ENCODE measurements at regions not wholly inside any gene's neighbourhood (a gene's known extent, or its start where the extent isn't known, plus 50 kb on each side); places are given as distances from the start of the nearest gene placed in this dataset.

DNA sequence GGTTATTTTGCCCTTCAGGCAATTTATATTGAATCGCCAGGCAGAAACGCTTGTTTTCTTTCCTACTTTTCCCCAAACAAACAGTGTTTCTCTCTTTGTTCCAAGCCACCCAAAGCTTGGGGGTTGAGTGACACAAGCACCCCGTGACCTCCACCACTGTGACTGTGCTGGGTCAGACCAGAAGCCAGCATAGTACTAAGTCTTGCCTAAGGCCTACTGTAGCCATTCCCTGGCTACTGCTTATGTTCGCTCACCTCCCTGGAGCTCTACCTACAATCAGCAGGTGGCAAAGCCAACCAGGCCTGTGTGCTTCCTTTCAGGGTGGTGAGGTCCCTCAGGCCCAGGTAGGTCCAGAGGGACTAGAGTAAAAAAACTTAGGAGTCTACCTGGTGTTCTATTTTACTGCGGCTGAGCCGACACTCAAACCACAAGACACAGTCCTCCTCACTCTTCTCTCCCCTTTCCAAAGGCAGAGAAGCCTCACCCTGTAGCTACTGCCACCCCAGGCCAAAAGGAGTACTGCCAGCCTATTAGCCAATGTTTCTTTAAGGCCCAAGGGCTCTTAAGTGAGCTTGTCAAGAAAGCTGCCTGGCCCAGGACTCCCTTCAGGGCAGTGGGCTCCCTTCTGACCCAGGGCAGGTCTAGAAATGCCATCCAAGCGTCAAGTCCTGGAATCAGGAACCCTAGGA, 411.8 kb upstream of the MIS18BP1 start:
- H2AFZ ChIP-seq (ENCODE audit: low read depth, low read length): no peak overlapping the region
- TF ChIP-seq CTCF (IDR thresholded peaks at IDR 0.05; ENCODE audit: low read depth, low read length): 0 out of 2 replicates have a peak, but pooled peaks have one; percentile 4
- TF ChIP-seq EZH2phosphoT487 (IDR thresholded peaks at IDR 0.05; ENCODE audit: low read depth): no peak
- H3K4me1 ChIP-seq (ENCODE audit: low read length): no peaks in the 10 kb centered on the region
- no peak overlapping the region for H3K27ac ChIP-seq (ENCODE audit: low read length)
- H4K20me1 ChIP-seq (ENCODE audit: insufficient read depth, low read length): no peaks in the 10 kb centered on the region
- H3K36me3 ChIP-seq (replicated peaks; ENCODE audit: low read depth, low read length): no peaks in the 10 kb centered on the region
- H3K27me3 ChIP-seq (ENCODE audit: low read depth, low read length): no peaks in the 10 kb centered on the region
- no peak overlapping the region for H3K9ac ChIP-seq (ENCODE audit: low read length)
- H3K9me3 ChIP-seq (ENCODE audit: insufficient read depth, low read length): no peaks in the 10 kb centered on the region
- H3K79me2 ChIP-seq (ENCODE audit: low read length): no peaks in the 10 kb centered on the region
- no peak overlapping the region for H3K4me3 ChIP-seq (ENCODE audit: low read length)
- no peak overlapping the region for H3K4me2 ChIP-seq (ENCODE audit: low read length)

GRCh38 chr14:45658917-45659299, 405.9 kb upstream of the MIS18BP1 start:
- Histone ChIP-seq H3K9ac (ENCODE audit: low read length) (no peak overlapping the region), H3K36me3 (replicated peaks; ENCODE audit: low read depth, low read length) (no peaks in the 10 kb centered on the region), H3K27ac (ENCODE audit: low read length) (no peak overlapping the region), H3K79me2 (ENCODE audit: low read length) (no peaks in the 10 kb centered on the region), H3K27me3 (ENCODE audit: low read depth, low read length) (no peaks in the 10 kb centered on the region), H3K9me3 (ENCODE audit: insufficient read depth, low read length) (no peaks in the 10 kb centered on the region), H3K4me2 (ENCODE audit: low read length) (no peak overlapping the region), H2AFZ (ENCODE audit: low read depth, low read length) (no peak overlapping the region), H3K4me3 (ENCODE audit: low read length) (no peak overlapping the region), H3K4me1 (ENCODE audit: low read length) (no peaks in the 10 kb centered on the region), H4K20me1 (ENCODE audit: insufficient read depth, low read length) (no peaks in the 10 kb centered on the region)
- TF ChIP-seq CTCF (IDR thresholded peaks at IDR 0.05; ENCODE audit: low read depth, low read length) (no peak), EZH2phosphoT487 (IDR thresholded peaks at IDR 0.05; ENCODE audit: low read depth) (no peak)

DNA sequence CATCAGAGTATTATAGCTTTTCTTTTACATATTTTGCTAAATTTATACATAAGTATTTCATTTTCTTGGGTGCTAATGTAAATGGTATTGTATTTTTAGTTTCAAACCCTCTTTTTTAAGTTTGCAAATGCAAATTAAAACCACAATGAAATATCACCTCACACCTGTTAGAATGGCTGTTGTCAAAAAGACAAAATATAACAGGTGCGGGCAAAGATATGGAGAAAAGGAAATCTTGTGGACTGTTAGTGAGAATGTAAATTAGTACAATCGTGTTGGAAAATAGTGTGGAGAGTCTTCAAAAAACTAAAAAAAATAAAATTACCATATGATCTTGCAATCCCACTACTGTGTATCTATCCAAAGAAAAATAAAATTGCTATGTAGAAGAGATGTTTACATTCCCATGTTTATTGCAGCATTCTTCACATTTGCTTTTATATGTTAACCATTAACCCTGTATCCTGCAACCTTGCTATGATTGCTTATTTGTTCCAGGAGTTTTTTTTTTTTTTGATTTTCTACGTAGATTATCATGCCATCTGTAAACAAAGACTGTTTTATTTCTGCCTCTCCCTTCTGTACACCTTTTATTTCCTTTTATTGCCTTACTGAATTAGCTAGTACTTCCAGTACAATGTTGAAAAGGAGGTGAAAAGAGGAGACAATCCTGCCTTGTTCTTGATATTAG, 405.4 kb upstream of the MIS18BP1 start:
- no peaks in the 10 kb centered on the region for H3K36me3 ChIP-seq (replicated peaks; ENCODE audit: low read depth, low read length)
- H3K4me3 ChIP-seq (ENCODE audit: low read length): no peak overlapping the region
- H3K79me2 ChIP-seq (ENCODE audit: low read length): no peaks in the 10 kb centered on the region
- H3K9me3 ChIP-seq (ENCODE audit: insufficient read depth, low read length): no peaks in the 10 kb centered on the region
- H3K27ac ChIP-seq (ENCODE audit: low read length): no peak overlapping the region
- no peak overlapping the region for H3K9ac ChIP-seq (ENCODE audit: low read length)
- H3K27me3 ChIP-seq (ENCODE audit: low read depth, low read length): no peaks in the 10 kb centered on the region
- H2AFZ ChIP-seq (ENCODE audit: low read depth, low read length): no peak overlapping the region
- no peak for TF ChIP-seq EZH2phosphoT487 (IDR thresholded peaks at IDR 0.05; ENCODE audit: low read depth)
- TF ChIP-seq CTCF (IDR thresholded peaks at IDR 0.05; ENCODE audit: low read depth, low read length): no peak
- H4K20me1 ChIP-seq (ENCODE audit: insufficient read depth, low read length): no peaks in the 10 kb centered on the region
- H3K4me1 ChIP-seq (ENCODE audit: low read length): no peaks in the 10 kb centered on the region
- H3K4me2 ChIP-seq (ENCODE audit: low read length): no peak overlapping the region

GRCh38 chr14:45651890-45652289, 398.9 kb upstream of the MIS18BP1 start:
- Histone ChIP-seq H3K9ac (ENCODE audit: low read length) (no peak overlapping the region), H3K27ac (ENCODE audit: low read length) (no peak overlapping the region), H3K79me2 (ENCODE audit: low read length) (no peaks in the 10 kb centered on the region), H3K36me3 (replicated peaks; ENCODE audit: low read depth, low read length) (no peaks in the 10 kb centered on the region), H2AFZ (ENCODE audit: low read depth, low read length) (no peak overlapping the region), H3K4me2 (ENCODE audit: low read length) (no peak overlapping the region), H3K9me3 (ENCODE audit: insufficient read depth, low read length) (no peaks in the 10 kb centered on the region), H4K20me1 (ENCODE audit: insufficient read depth, low read length) (no peaks in the 10 kb centered on the region), H3K4me3 (ENCODE audit: low read length) (no peak overlapping the region), H3K27me3 (ENCODE audit: low read depth, low read length) (no peaks in the 10 kb centered on the region), H3K4me1 (ENCODE audit: low read length) (no peaks in the 10 kb centered on the region)
- TF ChIP-seq CTCF (IDR thresholded peaks at IDR 0.05; ENCODE audit: low read depth, low read length) (no peak), EZH2phosphoT487 (IDR thresholded peaks at IDR 0.05; ENCODE audit: low read depth) (no peak)

Measured in OCI-LY3 (cell line).